Neutrophil (primary cell): ENCODE measurements at regions not wholly inside any gene's neighbourhood (a gene's known extent, or its start where the extent isn't known, plus 50 kb on each side); places are given as distances from the start of the nearest gene placed in this dataset.

Experiments
- H3K27ac ChIP-seq: fragments of 200-600 bp; sonication (generic); 2 replicates; pipeline ENCODE4 v1.5.1; 2016; ENCODE audit warnings: mild to moderate bottlenecking, moderate library complexity
- H3K27me3 ChIP-seq: fragments of 200-600 bp; sonication (generic); 2 replicates; pipeline ENCODE4 v1.6.0; 2016; ENCODE audit warnings: mild to moderate bottlenecking
- H3K36me3 ChIP-seq: fragments of 200-600 bp; sonication (generic); 2 replicates; pipeline ENCODE4 v1.5.1; 2017
- H3K4me1 ChIP-seq, 2 experiments: fragments of 200-600 bp in 1 of 2; sonication (generic) in 1 of 2; 1 replicate in 1 of 2; 2 replicates in 1 of 2; pipeline versions ENCODE4 v1.5.1 to v1.6.1; 2013 to 2016; ENCODE audit warnings: low read depth in 1 of 2, low read length in 1 of 2, mild to moderate bottlenecking in 1 of 2, moderate library complexity in 1 of 2; ENCODE audit not compliant: control insufficient read depth in 1 of 2, insufficient read depth in 1 of 2
- H3K4me3 ChIP-seq, 2 experiments: fragments of 200-600 bp in 1 of 2; sonication (generic) in 1 of 2; 1 replicate in 1 of 2; 2 replicates in 1 of 2; pipeline ENCODE4 v1.5.1; 2013 to 2016; ENCODE audit warnings: low read depth in 1 of 2, low read length in 1 of 2, mild to moderate bottlenecking in 1 of 2, moderate library complexity in 1 of 2
- H3K9me3 ChIP-seq: fragments of 200-600 bp; sonication (generic); 2 replicates; pipeline ENCODE4 v1.5.1; 2016
- CTCF ChIP-seq: fragments of 200-600 bp; sonication (generic); IDR thresholded peaks from 2 replicates; pipeline ENCODE4 v1.5.1; 2016; ENCODE audit warnings: antibody characterized with exemption

- Histone ChIP-seq H3K36me3 (no peaks in the 10 kb centered on the region), H3K4me3 (no peak overlapping the region), H3K27ac (peak overlapping the region; percentile 99), H3K27me3 (no peaks in the 10 kb centered on the region), H3K9me3 (no peaks in the 10 kb centered on the region), H3K4me1 (peaks cover 86 to 92% of the 10 kb centered on the region in 2 experiments)
- no peak for TF ChIP-seq CTCF
Measured at GRCh38 chr6:6883011-6883410, 224.8 kb upstream of the RREB1 start.

- no peak overlapping the region for H3K4me3 ChIP-seq
- H3K36me3 ChIP-seq: no peaks in the 10 kb centered on the region
- no peaks in the 10 kb centered on the region for H3K27me3 ChIP-seq
- peak overlapping the region; percentile 99 for H3K27ac ChIP-seq
- H3K9me3 ChIP-seq: no peaks in the 10 kb centered on the region
- TF ChIP-seq CTCF: no peak
- peaks cover 88% of the 10 kb centered on the region in 2 experiments for H3K4me1 ChIP-seq
Measured at GRCh38 chr6:6884193-6884627, 223.6 kb upstream of the RREB1 start.

GRCh38 chr6:6884916-6885315, 222.8 kb upstream of the RREB1 start:
- H3K27ac ChIP-seq: peak overlapping the region; percentile 99

GRCh38 chr6:6885521-6886170, 222.1 kb upstream of the RREB1 start:
- Histone ChIP-seq H3K36me3 (no peaks in the 10 kb centered on the region), H3K4me1 (peaks cover 87 to 90% of the 10 kb centered on the region in 2 experiments)

More at GRCh38 chr6:6884916-6885315, 222.8 kb upstream of the RREB1 start:
- peak overlapping the region; percentile 57 to 64 for H3K4me3 ChIP-seq
- H3K36me3 ChIP-seq: no peaks in the 10 kb centered on the region
- peaks cover 87 to 88% of the 10 kb centered on the region in 2 experiments for H3K4me1 ChIP-seq
- no peaks in the 10 kb centered on the region for H3K9me3 ChIP-seq
- no peak for TF ChIP-seq CTCF
- H3K27me3 ChIP-seq: no peaks in the 10 kb centered on the region

GRCh38 chr6:6886171-6886885, 221.4 kb upstream of the RREB1 start:
- H3K27me3 ChIP-seq: no peaks in the 10 kb centered on the region
- H3K27ac ChIP-seq: peak overlapping the region; percentile 99
- H3K4me3 ChIP-seq: peak overlapping the region; percentile 57 to 64
- peak; percentile 14 for TF ChIP-seq CTCF
- H3K4me1 ChIP-seq: peaks cover 87 to 90% of the 10 kb centered on the region in 2 experiments
- H3K36me3 ChIP-seq: no peaks in the 10 kb centered on the region
- H3K9me3 ChIP-seq: no peaks in the 10 kb centered on the region

More at GRCh38 chr6:6885521-6886170, 222.1 kb upstream of the RREB1 start:
- no peaks in the 10 kb centered on the region for H3K9me3 ChIP-seq
- peak overlapping the region; percentile 99 for H3K27ac ChIP-seq
- H3K27me3 ChIP-seq: no peaks in the 10 kb centered on the region
- peak overlapping the region; percentile 57 to 64 for H3K4me3 ChIP-seq
- no peak for TF ChIP-seq CTCF
